HepG2 (cell line): ENCODE measurements at regions not wholly inside any gene's neighbourhood (a gene's known extent, or its start where the extent isn't known, plus 50 kb on each side); places are given as distances from the start of the nearest gene placed in this dataset.

Experiments
- ATAC-seq: fragments of 200-7000 bp; cut with Tn5 transposase; 3 replicates; pipeline ENCODE4 v1.9.1; 2020; ENCODE audit warnings: mild to moderate bottlenecking, moderate library complexity
- BruUV-seq: library from RNA; stranded (reverse); fragments of 400-500 nt; replicated peaks from 2 replicates; lab custom pipeline; 2021; lab: Mats Ljungman, UMichigan
- CTCF ChIA-PET: fragments of 300-600 bp; formaldehyde crosslinking; extraction: SDS; loops from one replicate; lab custom pipeline; 2021; ENCODE audit warnings: low total read pairs, inconsistent platforms, low intra/inter-chr PET ratio; lab: Yijun Ruan, JAX
- POLR2A ChIA-PET: fragments of 350-600 bp; sonication (Branson Sonifier 250); formaldehyde crosslinking; loops from one replicate; lab custom pipeline; 2020; ENCODE audit warnings: antibody characterized with exemption, inconsistent platforms; lab: Yijun Ruan, JAX
- DNase-seq: peaks from one replicate; pipeline ENCODE4 v3.0.0-alpha.2; 2015; ENCODE audit warnings: low spot score
- FAIRE-seq: peaks from 3 replicates; lab custom pipeline; 2011; peaks lifted over from hg19 to GRCh38; lab: Jason Lieb, UNC
- H2AFZ ChIP-seq: one replicate; pipeline ENCODE4 v1.6.1; 2011; ENCODE audit warnings: low read length, inconsistent platforms
- H3K27ac ChIP-seq: fragments of 300-600 bp; 3 replicates; pipeline ENCODE4 v1.8.0; 2011; ENCODE audit warnings: mixed run types, mild to moderate bottlenecking, mixed read lengths, low read length, inconsistent platforms; ENCODE audit not compliant: insufficient read depth; ENCODE audit errors: extremely low read length
- H3K27me3 ChIP-seq, 2 experiments: fragments of 200-600 bp in 1 of 2; 2 replicates in 1 of 2; 3 replicates in 1 of 2; pipeline versions ENCODE4 v1.6.0 to v1.8.0; 2011; ENCODE audit warnings: low read length in 2 of 2, mild to moderate bottlenecking in 2 of 2, moderate library complexity in 2 of 2, inconsistent platforms in 1 of 2; ENCODE audit not compliant: insufficient read depth in 2 of 2, control insufficient read depth in 1 of 2
- H3K36me3 ChIP-seq, 2 experiments: fragments of 200-600 bp in 1 of 2; replicated peaks in 1 of 2; 2 replicates in 1 of 2; 3 replicates in 1 of 2; pipeline versions ENCODE4 v1.5.1 to v1.8.0; 2011; ENCODE audit warnings: low read length in 2 of 2, inconsistent platforms in 1 of 2; ENCODE audit not compliant: insufficient read depth in 2 of 2, control insufficient read depth in 1 of 2
- H3K4me1 ChIP-seq: 2 replicates; pipeline ENCODE4 v1.5.1; 2012; ENCODE audit warnings: low read length, inconsistent platforms; ENCODE audit not compliant: insufficient read depth
- H3K4me2 ChIP-seq: 2 replicates; pipeline ENCODE4 v1.6.0; 2011; ENCODE audit warnings: low read depth, low read length, inconsistent platforms
- H3K4me3 ChIP-seq, 3 experiments: fragments of 200-600 bp in 1 of 3; sonication (generic), shearing (Covaris generic) in 1 of 3; replicated peaks in 1 of 3; 2 replicates each; pipeline ENCODE4 v1.5.1; 2011 to 2016; ENCODE audit warnings: low read length in 3 of 3, inconsistent platforms in 2 of 3, low read depth in 2 of 3, mild to moderate bottlenecking in 2 of 3, control low read depth in 1 of 3, mixed read lengths in 1 of 3; ENCODE audit not compliant: insufficient read depth in 1 of 3
- H3K79me2 ChIP-seq: one replicate; pipeline ENCODE4 v1.6.1; 2011; ENCODE audit warnings: low read length, inconsistent platforms; ENCODE audit not compliant: insufficient read depth
- H3K9ac ChIP-seq: 2 replicates; pipeline ENCODE4 v1.6.0; 2011; ENCODE audit warnings: mild to moderate bottlenecking, low read depth, low read length, inconsistent platforms; ENCODE audit not compliant: insufficient read depth
- H3K9me3 ChIP-seq: 2 replicates; pipeline ENCODE4 v1.5.1; 2012; ENCODE audit warnings: mild to moderate bottlenecking, low read length
- H4K20me1 ChIP-seq: 2 replicates; pipeline ENCODE4 v1.6.0; 2011; ENCODE audit warnings: inconsistent platforms, mild to moderate bottlenecking, low read length, moderate library complexity; ENCODE audit not compliant: insufficient read depth
- DNMT3B ChIP-seq: conservative IDR thresholded peaks from 2 replicates; pipeline ENCODE4 v1.6.1; 2016; ENCODE audit warnings: missing biosample characterization, control low read depth
- DRAP1 ChIP-seq: IDR thresholded peaks from 2 replicates; pipeline ENCODE4 v1.6.1; 2016; ENCODE audit warnings: missing genetic modification reagents, missing compliant biosample characterization
- PAXIP1 ChIP-seq: sonication (generic); formaldehyde crosslinking; conservative IDR thresholded peaks from 2 replicates; pipeline ENCODE4 v1.4.0; 2020; ENCODE audit warnings: mild to moderate bottlenecking, missing genetic modification reagents, moderate library complexity
- RXRA ChIP-seq: sonication (generic); formaldehyde crosslinking; IDR thresholded peaks from 2 replicates; pipeline ENCODE4 v1.5.1; 2020; ENCODE audit warnings: missing genetic modification reagents
- SIN3B ChIP-seq: fragments of 150-350 bp; IDR thresholded peaks from 2 replicates; pipeline ENCODE4 v1.6.1; 2014; ENCODE audit warnings: low read length
- SMAD3 ChIP-seq: sonication (generic); formaldehyde crosslinking; IDR thresholded peaks from 2 replicates; pipeline ENCODE4 v1.4.0; 2020; ENCODE audit warnings: missing genetic modification reagents
- SMARCE1 ChIP-seq: fragments of 450-650 bp; IDR thresholded peaks from 2 replicates; pipeline ENCODE4 v1.6.1; 2017; ENCODE audit warnings: borderline replicate concordance
- ZNF251 ChIP-seq: sonication (generic); formaldehyde crosslinking; IDR thresholded peaks from 2 replicates; pipeline ENCODE4 v1.9.0; 2021; ENCODE audit warnings: mild to moderate bottlenecking, missing genetic modification reagents
- ZNF749 ChIP-seq: sonication (generic); formaldehyde crosslinking; IDR thresholded peaks from 2 replicates; pipeline ENCODE4 v1.8.0; 2022; ENCODE audit warnings: mild to moderate bottlenecking, missing genetic modification reagents, moderate library complexity, borderline replicate concordance
- ZNF839 ChIP-seq: sonication (generic); formaldehyde crosslinking; IDR thresholded peaks from 2 replicates; pipeline ENCODE4 v1.4.0; 2020; ENCODE audit warnings: missing genetic modification reagents, mild to moderate bottlenecking, borderline replicate concordance
- WGBS: methylation state at CpG from one replicate; pipeline ENCODE4 v1.1.6; 2017; ENCODE audit warnings: low lambda C conversion rate; 5-methylcytosine and 5-hydroxymethylcytosine counted together
- in situ Hi-C: cut with HindIII; loops from 2 replicates; pipeline ENCODE4 v1.10.0; 2017; ENCODE audit warnings: low pct_unique_long_range_greater_than_20kb; ENCODE audit not compliant: extremely low pct_ligation_motif_present
- intact Hi-C: fragments of 100-400 bp; cut with micrococcal nuclease; formaldehyde crosslinking; loops from one replicate; pipeline ENCODE4 v1.10.0; 2022; ENCODE audit not compliant: unreplicated experiment

- no peak for TF ChIP-seq ZNF749
- no peak for TF ChIP-seq SMAD3 (CRISPR knock-in tag)
- no peak for TF ChIP-seq ZNF251 (CRISPR knock-in tag)
- no peak for TF ChIP-seq SIN3B
- TF ChIP-seq DRAP1 (CRISPR knock-in tag): no peak
- no peak for TF ChIP-seq SMARCE1
- no peak for TF ChIP-seq PAXIP1 (CRISPR knock-in tag)
- TF ChIP-seq RXRA (CRISPR knock-in tag): no peak
- no peak for TF ChIP-seq ZNF839 (CRISPR knock-in tag)
- no peak for TF ChIP-seq DNMT3B (CRISPR knock-in tag)
- TF ChIP-seq, all 625 proteins: peak for 0
- no peaks in the 10 kb centered on the region for H4K20me1 ChIP-seq
- no peaks in the 10 kb centered on the region for H3K36me3 ChIP-seq
- H3K4me3 ChIP-seq: no peak overlapping the region
- intact Hi-C loops: no loop called here
- H3K79me2 ChIP-seq: no peaks in the 10 kb centered on the region
- no peaks in the 10 kb centered on the region for H3K9me3 ChIP-seq
- ChIA-PET CTCF (no interaction called here), POLR2A (no interaction called here)
- DNase-seq: no peak
- no peak overlapping the region for H2AFZ ChIP-seq
- no peak for ATAC-seq
- 18% methylated on average over 11 of the region's 15 CpGs for WGBS
- in situ Hi-C loops: no loop called here
- H3K9ac ChIP-seq: no peak overlapping the region
- peaks cover 20% of the 10 kb centered on the region for H3K4me1 ChIP-seq
- FAIRE-seq: no peak
- no TSS peak for BruUV-seq
- H3K4me2 ChIP-seq: no peak overlapping the region
- H3K27ac ChIP-seq: no peak overlapping the region
- H3K27me3 ChIP-seq: peaks cover 0 to 31% of the 10 kb centered on the region in 2 experiments; a peak in 2 of 5 replicates
These were observed 348.7 kb downstream of the NPHP4 start for GRCh38 chr1:5643360-5644107.
